Gastroesophageal sphincter (tissue), 3 donors: ENCODE measurements at regions not wholly inside any gene's neighbourhood (a gene's known extent, or its start where the extent isn't known, plus 50 kb on each side); places are given as distances from the start of the nearest gene placed in this dataset.

Source experiments
- CTCF ChIP-seq, 4 experiments: fragments of 200-600 bp in 2 of 4; fragments of 450-650 bp in 2 of 4; sonication (generic) in 1 of 4; IDR thresholded peaks; one replicate each; pipeline ENCODE4 v1.5.1; 2017 to 2019; ENCODE audit warnings: antibody characterized with exemption in 4 of 4, mild to moderate bottlenecking in 2 of 4, moderate library complexity in 2 of 4
- POLR2A ChIP-seq, 2 donors: fragments of 450-650 bp; IDR thresholded peaks; one replicate each; pipeline ENCODE4 v1.6.1; 2017; ENCODE audit warnings: antibody characterized with exemption in 2 of 2, mild to moderate bottlenecking in 2 of 2, moderate library complexity in 1 of 2

- no peak for TF ChIP-seq CTCF (IDR thresholded peaks at IDR 0.05)
- TF ChIP-seq POLR2A (IDR thresholded peaks at IDR 0.05) = no peak
These were observed 192.3 kb downstream of the PMAIP1 start for GRCh38 chr18:60092073-60092472.
